Activated naive CD8-positive, alpha-beta T cell treated with anti-CD3 and anti-CD28 coated beads, Interleukin-2, amount 10 ng/mL, durations not matched to agents 7 days and 5 days (primary cell): ENCODE measurements at regions not wholly inside any gene's neighbourhood (a gene's known extent, or its start where the extent isn't known, plus 50 kb on each side); places are given as distances from the start of the nearest gene placed in this dataset.
"Not testable (repeated sequence)": the region's sequence is repeated elsewhere in the genome, so short reads cannot be mapped to it uniquely, and the experiment has no call there.

Experiments
- ATAC-seq: fragments of 150-1000 bp; cut with Tn5 transposase; one replicate; pipeline ENCODE4 v1.10.0; 2021; ENCODE audit warnings: low read depth, moderate library complexity
- POLR2A ChIA-PET: fragments of 350-600 bp; sonication (Branson Sonifier 250); formaldehyde crosslinking; loops from one replicate; lab custom pipeline; 2021; ENCODE audit warnings: antibody characterized with exemption; lab: Charles Lee
- DNase-seq: peaks from one replicate; pipeline ENCODE4 v3.0.0; 2021
- H3K27ac Mint-ChIP-seq: one replicate; pipeline ENCODE4 v1.8.0; 2022; ENCODE audit warnings: mild to moderate bottlenecking, mixed read lengths
- H3K27me3 Mint-ChIP-seq: one replicate; pipeline ENCODE4 v1.8.0; 2022; ENCODE audit warnings: mild to moderate bottlenecking, moderate library complexity, mixed read lengths
- H3K36me3 Mint-ChIP-seq: one replicate; pipeline ENCODE4 v1.8.0; 2021; ENCODE audit warnings: mild to moderate bottlenecking, mixed read lengths
- H3K4me1 Mint-ChIP-seq: one replicate; pipeline ENCODE4 v1.8.0; 2021; ENCODE audit warnings: mixed read lengths
- H3K4me3 Mint-ChIP-seq: one replicate; pipeline ENCODE4 v1.8.0; 2022; ENCODE audit warnings: mild to moderate bottlenecking, moderate library complexity, mixed read lengths
- H3K9me3 Mint-ChIP-seq: one replicate; pipeline ENCODE4 v1.8.0; 2021; ENCODE audit warnings: mixed read lengths

- H3K4me1 Mint-ChIP-seq, result no peaks in the 10 kb centered on the region
- no peak overlapping the region for H3K27ac Mint-ChIP-seq
- DNase-seq (no peak), ATAC-seq (no peak)
- no peaks in the 10 kb centered on the region for H3K36me3 Mint-ChIP-seq
- POLR2A ChIA-PET, result no interaction called here
- peaks cover 7% of the 10 kb centered on the region for H3K27me3 Mint-ChIP-seq
- no peak overlapping the region for H3K4me3 Mint-ChIP-seq
- H3K9me3 Mint-ChIP-seq, result no peaks in the 10 kb centered on the region
These were observed 104.1 kb downstream of the ATXN7L3B start for GRCh38 chr12:74641694-74642093.

- Mint-ChIP-seq H3K27me3 (peaks cover 7% of the 10 kb centered on the region), H3K4me3 (no peak overlapping the region), H3K9me3 (no peaks in the 10 kb centered on the region), H3K4me1 (no peaks in the 10 kb centered on the region), H3K27ac (no peak overlapping the region), H3K36me3 (no peaks in the 10 kb centered on the region)
- POLR2A ChIA-PET, result no interaction called here
- ATAC-seq, result no peak
- no peak for DNase-seq
These were observed 107.0 kb downstream of the ATXN7L3B start for GRCh38 chr12:74644681-74645080.

GRCh38 chr12:74646831-74647230 is 109.2 kb downstream of the ATXN7L3B start:
- peaks cover 7% of the 10 kb centered on the region for H3K27me3 Mint-ChIP-seq
- ATAC-seq, result no peak
- H3K27ac Mint-ChIP-seq, result no peak overlapping the region
- DNase-seq, result no peak
- POLR2A ChIA-PET, result no interaction called here
- H3K36me3 Mint-ChIP-seq, result no peaks in the 10 kb centered on the region
- no peaks in the 10 kb centered on the region for H3K4me1 Mint-ChIP-seq
- H3K4me3 Mint-ChIP-seq, result no peak overlapping the region
- H3K9me3 Mint-ChIP-seq, result no peaks in the 10 kb centered on the region

GRCh38 chr12:74647256-74647655 is 109.6 kb downstream of the ATXN7L3B start:
- ATAC-seq, result no peak
- no peak overlapping the region for H3K27ac Mint-ChIP-seq
- no peaks in the 10 kb centered on the region for H3K36me3 Mint-ChIP-seq
- no peaks in the 10 kb centered on the region for H3K4me1 Mint-ChIP-seq
- peaks cover 7% of the 10 kb centered on the region for H3K27me3 Mint-ChIP-seq
- POLR2A ChIA-PET, result no interaction called here
- no peak for DNase-seq
- no peak overlapping the region for H3K4me3 Mint-ChIP-seq
- H3K9me3 Mint-ChIP-seq, result no peaks in the 10 kb centered on the region

- Mint-ChIP-seq H3K4me3 (no peak overlapping the region), H3K4me1 (no peaks in the 10 kb centered on the region), H3K27ac (no peak overlapping the region), H3K36me3 (no peaks in the 10 kb centered on the region), H3K27me3 (no peaks in the 10 kb centered on the region), H3K9me3 (no peaks in the 10 kb centered on the region)
- DNase-seq (no peak), ATAC-seq (no peak)
- POLR2A ChIA-PET, result no interaction called here
These were observed 118.6 kb downstream of the ATXN7L3B start for GRCh38 chr12:74656251-74656650.

GRCh38 chr12:74660442-74660841 is 122.8 kb downstream of the ATXN7L3B start:
- no peak for ATAC-seq
- no peaks in the 10 kb centered on the region for H3K4me1 Mint-ChIP-seq
- DNase-seq, result no peak
- no peaks in the 10 kb centered on the region for H3K36me3 Mint-ChIP-seq
- H3K9me3 Mint-ChIP-seq, result no peaks in the 10 kb centered on the region
- POLR2A ChIA-PET, result no interaction called here
- H3K4me3 Mint-ChIP-seq, result no peak overlapping the region
- H3K27me3 Mint-ChIP-seq, result no peaks in the 10 kb centered on the region
- no peak overlapping the region for H3K27ac Mint-ChIP-seq

- no peaks in the 10 kb centered on the region for H3K36me3 Mint-ChIP-seq
- no peak overlapping the region for H3K4me3 Mint-ChIP-seq
- POLR2A ChIA-PET, result no interaction called here
- H3K27ac Mint-ChIP-seq, result no peak overlapping the region
- no peaks in the 10 kb centered on the region for H3K4me1 Mint-ChIP-seq
- no peak for DNase-seq
- ATAC-seq, result no peak
- no peaks in the 10 kb centered on the region for H3K9me3 Mint-ChIP-seq
- peaks cover 2% of the 10 kb centered on the region for H3K27me3 Mint-ChIP-seq
These were observed 126.3 kb downstream of the ATXN7L3B start for GRCh38 chr12:74663958-74664357.

GRCh38 chr12:74665690-74666089 is 128.1 kb downstream of the ATXN7L3B start:
- DNase-seq, result no peak
- H3K27me3 Mint-ChIP-seq, result peaks cover 4% of the 10 kb centered on the region
- H3K4me1 Mint-ChIP-seq, result no peaks in the 10 kb centered on the region
- H3K36me3 Mint-ChIP-seq, result no peaks in the 10 kb centered on the region
- no peaks in the 10 kb centered on the region for H3K9me3 Mint-ChIP-seq
- no peak for ATAC-seq
- POLR2A ChIA-PET, result no interaction called here
- no peak overlapping the region for H3K27ac Mint-ChIP-seq
- H3K4me3 Mint-ChIP-seq, result no peak overlapping the region

GRCh38 chr12:74671421-74671820 is 133.8 kb downstream of the ATXN7L3B start:
- H3K9me3 Mint-ChIP-seq, result no peaks in the 10 kb centered on the region
- DNase-seq (no peak), ATAC-seq (no peak)
- peaks cover 2% of the 10 kb centered on the region for H3K27me3 Mint-ChIP-seq
- POLR2A ChIA-PET, result no interaction called here
- no peaks in the 10 kb centered on the region for H3K36me3 Mint-ChIP-seq
- H3K27ac Mint-ChIP-seq, result no peak overlapping the region
- no peak overlapping the region for H3K4me3 Mint-ChIP-seq
- no peaks in the 10 kb centered on the region for H3K4me1 Mint-ChIP-seq

GRCh38 chr12:74676955-74677354 is 139.3 kb downstream of the ATXN7L3B start:
- H3K27me3 Mint-ChIP-seq, H3K27ac Mint-ChIP-seq, DNase-seq, H3K4me3 Mint-ChIP-seq, H3K9me3 Mint-ChIP-seq, H3K4me1 Mint-ChIP-seq, POLR2A ChIA-PET, ATAC-seq, H3K36me3 Mint-ChIP-seq: not testable (repeated sequence)

GRCh38 chr12:74685385-74685784 is 147.8 kb downstream of the ATXN7L3B start:
- H3K27me3 Mint-ChIP-seq, result peaks cover 4% of the 10 kb centered on the region
- POLR2A ChIA-PET, result no interaction called here

GRCh38 chr12:74689071-74689655 is 151.5 kb downstream of the ATXN7L3B start:
- POLR2A ChIA-PET, result no interaction called here
- DNase-seq (no peak), ATAC-seq (no peak)
- Mint-ChIP-seq H3K4me1 (no peaks in the 10 kb centered on the region), H3K27ac (no peak overlapping the region), H3K4me3 (no peak overlapping the region), H3K36me3 (no peaks in the 10 kb centered on the region), H3K27me3 (peaks cover 4% of the 10 kb centered on the region), H3K9me3 (no peaks in the 10 kb centered on the region)

More at GRCh38 chr12:74685385-74685784, 147.8 kb downstream of the ATXN7L3B start:
- Mint-ChIP-seq H3K4me1 (no peaks in the 10 kb centered on the region), H3K4me3 (no peak overlapping the region), H3K9me3 (no peaks in the 10 kb centered on the region), H3K27ac (no peak overlapping the region), H3K36me3 (no peaks in the 10 kb centered on the region)
- ATAC-seq (no peak), DNase-seq (no peak)

- H3K27ac Mint-ChIP-seq, result no peak overlapping the region
- no peak for DNase-seq
- no peaks in the 10 kb centered on the region for H3K9me3 Mint-ChIP-seq
- POLR2A ChIA-PET, result no interaction called here
- peaks cover 4% of the 10 kb centered on the region for H3K27me3 Mint-ChIP-seq
- H3K4me3 Mint-ChIP-seq, result no peak overlapping the region
- H3K36me3 Mint-ChIP-seq, result no peaks in the 10 kb centered on the region
- ATAC-seq, result no peak
- no peaks in the 10 kb centered on the region for H3K4me1 Mint-ChIP-seq
These were observed 152.3 kb downstream of the ATXN7L3B start for GRCh38 chr12:74689929-74690328.

GRCh38 chr12:74719447-74719846 is 181.8 kb downstream of the ATXN7L3B start:
- Mint-ChIP-seq H3K27ac (no peak overlapping the region), H3K4me1 (no peaks in the 10 kb centered on the region), H3K4me3 (no peak overlapping the region), H3K36me3 (no peaks in the 10 kb centered on the region), H3K27me3 (peaks cover 1% of the 10 kb centered on the region), H3K9me3 (no peaks in the 10 kb centered on the region)
- POLR2A ChIA-PET, result no interaction called here
- DNase-seq, result no peak
- no peak for ATAC-seq

- no peaks in the 10 kb centered on the region for H3K4me1 Mint-ChIP-seq
- DNase-seq (no peak), ATAC-seq (no peak)
- no peak overlapping the region for H3K4me3 Mint-ChIP-seq
- H3K36me3 Mint-ChIP-seq, result no peaks in the 10 kb centered on the region
- H3K27me3 Mint-ChIP-seq, result peaks cover 1% of the 10 kb centered on the region
- POLR2A ChIA-PET, result no interaction called here
- no peaks in the 10 kb centered on the region for H3K9me3 Mint-ChIP-seq
- H3K27ac Mint-ChIP-seq, result no peak overlapping the region
These were observed 185.1 kb downstream of the ATXN7L3B start for GRCh38 chr12:74722709-74723108.
